ENCODE measurements at regions not wholly inside any gene's neighbourhood (a gene's known extent, or its start where the extent isn't known, plus 50 kb on each side); places are given as distances from the start of the nearest gene placed in this dataset.

DNA sequence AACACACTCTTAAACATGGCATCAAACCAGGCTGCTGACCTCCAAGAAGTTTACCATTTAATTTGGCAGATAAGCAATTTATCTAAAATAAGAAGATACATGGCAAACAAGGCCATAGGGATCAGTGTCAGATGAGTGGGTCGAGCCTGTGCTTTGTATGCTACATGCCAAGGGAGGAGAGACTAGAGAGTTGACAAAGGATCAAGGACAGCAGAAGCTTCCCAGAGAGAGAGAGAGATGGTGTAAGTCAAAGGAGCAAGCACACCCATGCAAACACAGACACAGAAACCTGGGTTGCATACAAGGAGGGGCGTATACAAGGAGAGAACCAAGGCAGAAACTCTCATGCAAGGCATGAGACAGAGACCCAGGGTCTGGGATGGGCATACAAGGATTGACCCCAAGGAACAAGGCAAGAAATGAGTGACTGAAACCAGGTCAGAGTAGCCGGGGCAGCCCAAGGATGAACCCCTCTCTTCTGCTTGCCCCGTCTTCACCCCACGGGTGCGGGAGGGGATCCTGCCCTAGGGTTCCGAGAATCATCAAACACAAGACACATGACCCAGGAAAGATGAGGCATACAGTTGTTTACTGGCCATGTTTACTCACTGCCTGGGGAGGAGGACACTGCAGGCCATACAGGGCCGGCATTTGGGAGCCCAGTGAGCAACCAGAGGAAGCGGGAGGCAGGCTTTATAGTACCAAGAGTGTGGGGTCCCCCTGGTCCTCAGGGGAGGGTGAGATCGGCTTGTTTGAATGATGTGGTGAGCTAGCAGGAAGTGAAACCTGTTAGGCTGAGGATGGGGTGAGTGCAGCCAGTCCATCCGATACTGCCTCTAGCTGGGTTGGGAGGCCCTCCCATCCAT is 529.2 kb upstream of the ID2 start:
- Histone ChIP-seq H3K4me3 (no peak overlapping the region), H3K9me3 (no peaks in the 10 kb centered on the region), H3K36me3 (no peaks in the 10 kb centered on the region), H3K27ac (no peak overlapping the region), H3K4me1 (peaks cover 0 to 6% (median 0%) of the 10 kb centered on the region in 4 donors), H3K27me3 (no peaks in the 10 kb centered on the region)
- 76 to 86% (median 84%) methylated on average over 11 of the region's 11 CpGs for WGBS, 5 donors
- DNase-seq: no peak
- intact Hi-C loops (cut with DNase I; ENCODE audit: low total_unique reads): no loop called here
- TF ChIP-seq EP300 (IDR thresholded peaks at IDR 0.05) (no peak), POLR2AphosphoS5 (IDR thresholded peaks at IDR 0.05) (no peak), POLR2A (IDR thresholded peaks at IDR 0.05) (no peak)
- TF ChIP-seq, protein P1, sequence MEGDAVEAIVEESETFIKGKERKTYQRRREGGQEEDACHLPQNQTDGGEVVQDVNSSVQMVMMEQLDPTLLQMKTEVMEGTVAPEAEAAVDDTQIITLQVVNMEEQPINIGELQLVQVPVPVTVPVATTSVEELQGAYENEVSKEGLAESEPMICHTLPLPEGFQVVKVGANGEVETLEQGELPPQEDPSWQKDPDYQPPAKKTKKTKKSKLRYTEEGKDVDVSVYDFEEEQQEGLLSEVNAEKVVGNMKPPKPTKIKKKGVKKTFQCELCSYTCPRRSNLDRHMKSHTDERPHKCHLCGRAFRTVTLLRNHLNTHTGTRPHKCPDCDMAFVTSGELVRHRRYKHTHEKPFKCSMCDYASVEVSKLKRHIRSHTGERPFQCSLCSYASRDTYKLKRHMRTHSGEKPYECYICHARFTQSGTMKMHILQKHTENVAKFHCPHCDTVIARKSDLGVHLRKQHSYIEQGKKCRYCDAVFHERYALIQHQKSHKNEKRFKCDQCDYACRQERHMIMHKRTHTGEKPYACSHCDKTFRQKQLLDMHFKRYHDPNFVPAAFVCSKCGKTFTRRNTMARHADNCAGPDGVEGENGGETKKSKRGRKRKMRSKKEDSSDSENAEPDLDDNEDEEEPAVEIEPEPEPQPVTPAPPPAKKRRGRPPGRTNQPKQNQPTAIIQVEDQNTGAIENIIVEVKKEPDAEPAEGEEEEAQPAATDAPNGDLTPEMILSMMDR (IDR thresholded peaks at IDR 0.05): no peak

DNA sequence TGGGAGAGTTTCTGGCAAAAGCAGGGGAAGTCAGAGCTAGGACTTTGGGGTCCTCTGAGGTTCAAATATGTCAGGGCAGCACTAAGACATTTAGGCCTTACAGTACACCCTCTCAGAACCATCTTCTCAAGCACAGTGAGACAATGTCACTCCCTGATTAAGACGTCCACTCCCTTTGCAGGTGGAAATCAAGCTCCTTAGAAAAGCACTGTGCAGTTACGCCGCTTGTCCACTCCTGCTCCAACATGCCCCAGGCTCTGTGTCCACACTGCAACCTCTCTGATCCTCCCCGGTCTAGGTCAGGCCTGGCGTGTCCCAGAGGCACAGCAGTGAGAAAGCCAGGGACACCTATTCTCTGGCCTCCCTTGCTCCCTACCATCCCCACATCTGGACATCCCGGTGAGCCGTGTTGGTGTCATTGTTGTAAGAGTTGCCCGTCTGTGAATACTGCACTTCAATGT is 528.6 kb upstream of the ID2 start:
- Histone ChIP-seq H3K9me3 (no peaks in the 10 kb centered on the region), H3K36me3 (no peaks in the 10 kb centered on the region), H3K4me1 (peaks cover 0 to 6% (median 0%) of the 10 kb centered on the region in 4 donors), H3K27ac (no peak overlapping the region), H3K27me3 (no peaks in the 10 kb centered on the region), H3K4me3 (no peak overlapping the region)
- TF ChIP-seq, protein P1 (IDR thresholded peaks at IDR 0.05): no peak
- TF ChIP-seq EP300 (IDR thresholded peaks at IDR 0.05) (no peak), POLR2A (IDR thresholded peaks at IDR 0.05) (no peak), POLR2AphosphoS5 (IDR thresholded peaks at IDR 0.05) (no peak)
- WGBS, 5 donors: 95 to 99% (median 96%) methylated on average over 8 of the region's 8 CpGs
- intact Hi-C loops (cut with DNase I; ENCODE audit: low total_unique reads): no loop called here
- no peak for DNase-seq

DNA sequence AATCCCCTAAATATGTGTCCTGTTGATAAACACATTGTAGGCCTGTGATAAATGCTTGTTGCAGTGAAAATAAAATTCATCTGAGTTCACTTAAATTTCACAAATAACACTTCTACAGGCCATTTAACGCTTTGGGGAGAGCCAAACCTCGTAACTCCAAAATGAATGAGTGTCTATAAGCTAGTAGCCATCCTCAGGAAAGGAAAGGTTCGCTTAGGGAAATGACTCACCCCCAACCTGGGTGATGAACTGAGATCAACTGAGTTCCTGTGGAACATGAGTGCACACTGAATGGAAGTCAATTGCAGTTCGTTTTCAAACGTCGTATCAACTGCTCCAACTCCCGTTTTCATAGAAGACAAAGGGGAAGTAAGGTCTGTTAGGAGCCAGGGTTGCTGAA is 527.6 kb upstream of the ID2 start:
- Histone ChIP-seq H3K4me3 (no peak overlapping the region), H3K4me1 (peaks cover 0 to 6% (median 0%) of the 10 kb centered on the region in 4 donors), H3K27ac (no peak overlapping the region), H3K9me3 (no peaks in the 10 kb centered on the region), H3K36me3 (no peaks in the 10 kb centered on the region), H3K27me3 (no peaks in the 10 kb centered on the region)
- intact Hi-C loops (cut with DNase I; ENCODE audit: low total_unique reads): no loop called here
- DNase-seq: no peak
- 75 to 92% (median 88%) methylated on average over 7 of the region's 7 CpGs for WGBS, 5 donors
- no peak for TF ChIP-seq POLR2A (IDR thresholded peaks at IDR 0.05)
- TF ChIP-seq, protein P1 (IDR thresholded peaks at IDR 0.05): no peak
- TF ChIP-seq EP300 (IDR thresholded peaks at IDR 0.05): no peak
- no peak for TF ChIP-seq POLR2AphosphoS5 (IDR thresholded peaks at IDR 0.05)

DNA sequence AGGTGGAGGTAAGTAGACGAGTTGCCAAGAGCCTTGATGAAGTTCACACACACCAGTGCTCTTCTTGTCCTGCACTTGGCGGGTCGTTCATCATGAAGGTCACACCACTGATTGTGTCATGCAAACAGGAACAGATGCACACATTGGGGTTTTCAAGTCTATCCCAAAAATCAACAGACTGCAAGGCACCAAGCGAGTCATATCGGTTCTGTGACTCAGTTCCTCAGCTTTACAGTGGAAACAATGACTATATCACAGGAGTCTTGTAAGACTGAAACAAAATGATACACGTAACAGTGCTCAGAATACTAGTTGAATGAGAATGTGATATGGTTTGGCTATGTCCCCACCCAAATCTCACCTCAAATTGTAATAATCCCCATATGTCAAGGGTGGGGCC is 526.9 kb upstream of the ID2 start:
- WGBS, 5 donors: 78 to 90% (median 88%) methylated on average over 6 of the region's 6 CpGs
- intact Hi-C loops (cut with DNase I; ENCODE audit: low total_unique reads): no loop called here

More for the DNA sequence above, 526.9 kb upstream of the ID2 start:
- Histone ChIP-seq H3K4me1 (peaks cover 0 to 5% (median 0%) of the 10 kb centered on the region in 4 donors), H3K9me3 (no peaks in the 10 kb centered on the region), H3K27me3 (no peaks in the 10 kb centered on the region), H3K36me3 (no peaks in the 10 kb centered on the region), H3K4me3 (no peak overlapping the region), H3K27ac (no peak overlapping the region)
- TF ChIP-seq EP300 (IDR thresholded peaks at IDR 0.05) (no peak), POLR2A (IDR thresholded peaks at IDR 0.05) (no peak), POLR2AphosphoS5 (IDR thresholded peaks at IDR 0.05) (no peak)
- TF ChIP-seq, protein P1 (IDR thresholded peaks at IDR 0.05): no peak
- DNase-seq: no peak
